A673 (cell line): ENCODE measurements at regions not wholly inside any gene's neighbourhood (a gene's known extent, or its start where the extent isn't known, plus 50 kb on each side); places are given as distances from the start of the nearest gene placed in this dataset.

Experiments used
- BruUV-seq: library from RNA; stranded (reverse); fragments of 400-500 nt; replicated peaks from 2 replicates; lab custom pipeline; 2021; lab: Mats Ljungman, UMichigan
- CTCF ChIA-PET: fragments of 300-600 bp; sonication (Branson Sonifier 250); formaldehyde crosslinking; loops from one replicate; lab custom pipeline; 2022; ENCODE audit warnings: antibody characterized with exemption; lab: Charles Lee
- POLR2A ChIA-PET: fragments of 300-600 bp; sonication (Branson Sonifier 250); formaldehyde crosslinking; loops from one replicate; lab custom pipeline; 2022; ENCODE audit warnings: antibody characterized with exemption; ENCODE audit not compliant: low non-redundant PET; lab: Charles Lee
- DNase-seq: peaks from one replicate; pipeline ENCODE4 v3.0.0-alpha.2; 2015; ENCODE audit warnings: low spot score
- H3K27ac ChIP-seq: fragments of 200-600 bp; sonication (generic); 2 replicates; pipeline ENCODE4 v1.5.1; 2016; ENCODE audit warnings: mixed run types, low read depth, mild to moderate bottlenecking, mixed read lengths, antibody characterized with exemption, low read length; ENCODE audit not compliant: poor library complexity, severe bottlenecking
- H3K27me3 ChIP-seq: fragments of 200-600 bp; sonication (generic); replicated peaks from 2 replicates; pipeline ENCODE4 v1.6.1; 2017; ENCODE audit warnings: mixed run types, low read depth, mild to moderate bottlenecking, mixed read lengths, antibody characterized with exemption, low read length; ENCODE audit not compliant: insufficient read depth, poor library complexity
- H3K36me3 ChIP-seq: fragments of 200-600 bp; sonication (generic); 2 replicates; pipeline ENCODE4 v1.6.1; 2016; ENCODE audit warnings: mixed run types, mild to moderate bottlenecking, mixed read lengths, antibody characterized with exemption, low read length; ENCODE audit not compliant: insufficient read depth, poor library complexity, severe bottlenecking
- H3K4me1 ChIP-seq: fragments of 200-600 bp; sonication (generic); 2 replicates; pipeline ENCODE4 v1.6.1; 2017; ENCODE audit warnings: mixed run types, mild to moderate bottlenecking, mixed read lengths, antibody characterized with exemption, low read length; ENCODE audit not compliant: insufficient read depth, poor library complexity, severe bottlenecking
- H3K4me3 ChIP-seq: fragments of 200-600 bp; sonication (generic); 2 replicates; pipeline ENCODE4 v1.5.1; 2016; ENCODE audit warnings: low read depth, mixed run types, mild to moderate bottlenecking, mixed read lengths, low read length; ENCODE audit not compliant: poor library complexity, severe bottlenecking
- H3K9me3 ChIP-seq: fragments of 200-600 bp; sonication (generic); 2 replicates; pipeline ENCODE4 v1.6.1; 2016; ENCODE audit warnings: mixed run types, low read depth, mild to moderate bottlenecking, mixed read lengths, antibody characterized with exemption, low read length; ENCODE audit not compliant: poor library complexity, severe bottlenecking
- CTCF ChIP-seq: fragments of 300-800, 200-600 bp; sonication (generic); conservative IDR thresholded peaks from 2 replicates; pipeline ENCODE4 v1.5.1; 2017; ENCODE audit warnings: low read depth, mild to moderate bottlenecking, antibody characterized with exemption, low read length, moderate library complexity, mixed read lengths
- EZH2 ChIP-seq: fragments of 200-600 bp; sonication (generic); IDR thresholded peaks from 2 replicates; pipeline ENCODE4 v1.6.1; 2017; ENCODE audit warnings: borderline replicate concordance, low read depth, mild to moderate bottlenecking, mixed read lengths, antibody characterized with exemption, low read length; ENCODE audit not compliant: poor library complexity, severe bottlenecking
- intact Hi-C: fragments of 100-400 bp; cut with micrococcal nuclease; formaldehyde crosslinking; loops from one replicate; pipeline ENCODE4 v1.10.0; 2022; ENCODE audit not compliant: unreplicated experiment

DNA sequence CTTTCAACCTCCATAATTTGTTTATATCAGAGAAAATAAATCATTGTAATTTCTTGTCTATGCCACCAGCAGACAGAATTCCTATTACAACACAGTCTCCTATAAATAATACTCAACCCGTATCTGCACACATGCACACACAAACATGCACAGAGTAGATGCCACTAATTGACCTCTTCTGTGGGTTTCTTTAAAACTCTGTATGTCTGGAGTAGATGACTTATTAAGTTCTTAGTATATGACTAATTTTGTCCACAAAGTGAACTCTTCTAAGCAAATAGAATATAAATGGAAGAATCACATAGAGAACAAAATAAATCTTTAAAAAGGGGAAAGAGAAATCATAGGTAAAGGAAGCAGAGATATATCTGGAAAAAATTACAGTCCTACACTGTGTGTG is 452.3 kb downstream of the MTRR start:
- Histone ChIP-seq H3K9me3 (peaks cover 32% of the 10 kb centered on the region), H3K27ac (no peak overlapping the region), H3K4me1 (no peaks in the 10 kb centered on the region), H3K4me3 (no peak overlapping the region), H3K27me3 (no peaks in the 10 kb centered on the region), H3K36me3 (no peaks in the 10 kb centered on the region)
- BruUV-seq, result no TSS peak
- intact Hi-C loops, result no loop called here
- no peak for DNase-seq
- CTCF ChIA-PET, result no interaction called here
- TF ChIP-seq EZH2 (no peak), CTCF (no peak)
- POLR2A ChIA-PET, result no interaction called here

DNA sequence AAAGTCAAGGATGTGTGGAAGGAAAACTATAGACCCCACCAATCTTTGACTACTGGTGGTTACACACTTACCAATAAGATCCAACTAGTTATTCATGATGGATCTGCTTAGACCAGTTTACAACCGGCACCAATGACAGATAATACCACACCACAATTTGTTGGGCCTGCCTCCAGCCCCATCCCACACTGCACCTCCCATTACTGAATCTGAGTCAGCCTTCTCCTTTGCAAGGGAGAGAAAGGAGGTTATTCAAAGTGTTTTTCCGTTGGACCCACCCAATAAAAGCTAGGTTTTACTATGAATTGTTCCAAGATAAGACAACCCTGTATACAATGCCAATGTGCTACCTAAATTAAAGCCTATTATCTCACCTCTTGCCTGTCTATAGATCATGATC is 453.5 kb downstream of the MTRR start:
- no peaks in the 10 kb centered on the region for H3K27me3 ChIP-seq
- no TSS peak for BruUV-seq
- H3K27ac ChIP-seq, result no peak overlapping the region
- TF ChIP-seq EZH2 (no peak), CTCF (no peak)
- no peaks in the 10 kb centered on the region for H3K4me1 ChIP-seq
- ChIA-PET CTCF (no interaction called here), POLR2A (no interaction called here)
- no peaks in the 10 kb centered on the region for H3K36me3 ChIP-seq
- H3K4me3 ChIP-seq, result no peak overlapping the region
- DNase-seq, result no peak
- peaks cover 33% of the 10 kb centered on the region for H3K9me3 ChIP-seq
- intact Hi-C loops, result no loop called here

DNA sequence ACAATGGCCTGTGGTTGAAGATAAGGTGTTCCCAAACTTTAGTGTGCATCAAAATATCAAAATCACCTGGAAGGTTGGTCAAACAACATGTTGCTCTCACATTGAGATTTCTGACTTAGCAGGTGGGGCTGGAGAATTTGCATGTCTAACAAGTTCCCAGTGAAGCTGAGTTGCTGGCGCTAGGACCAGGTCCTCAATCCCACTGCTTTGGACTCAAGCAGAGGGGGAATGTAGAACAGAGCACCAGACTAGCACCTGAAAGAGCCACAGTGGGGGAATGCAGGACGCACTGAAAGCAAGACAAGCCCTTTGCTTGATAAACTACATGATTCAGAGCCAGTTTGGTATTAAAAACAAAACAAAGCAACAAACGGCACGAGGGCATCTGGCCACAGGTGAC is 458.1 kb downstream of the MTRR start:
- Histone ChIP-seq H3K9me3 (peaks cover 43% of the 10 kb centered on the region), H3K27ac (no peak overlapping the region), H3K4me3 (no peak overlapping the region), H3K4me1 (no peaks in the 10 kb centered on the region), H3K36me3 (no peaks in the 10 kb centered on the region), H3K27me3 (no peaks in the 10 kb centered on the region)
- ChIA-PET POLR2A (no interaction called here), CTCF (no interaction called here)
- BruUV-seq, result no TSS peak
- no peak for TF ChIP-seq EZH2
- no peak for TF ChIP-seq CTCF
- DNase-seq, result no peak
- intact Hi-C loops, result no loop called here
